Activated naive CD4-positive, alpha-beta T cell treated with anti-CD3 and anti-CD28 coated beads, Interleukin-2, amount 10 ng/mL, durations not matched to agents 7 days and 5 days (primary cell): ENCODE measurements at regions not wholly inside any gene's neighbourhood (a gene's known extent, or its start where the extent isn't known, plus 50 kb on each side); places are given as distances from the start of the nearest gene placed in this dataset.
"Not testable (repeated sequence)": the region's sequence is repeated elsewhere in the genome, so short reads cannot be mapped to it uniquely, and the experiment has no call there.

ENCODE experiments used
- CTCF ChIA-PET: fragments of 350-600 bp; sonication (Branson Sonifier 250); formaldehyde crosslinking; loops from one replicate; lab custom pipeline; 2021; ENCODE audit warnings: antibody characterized with exemption; lab: Charles Lee
- DNase-seq: peaks from one replicate; pipeline ENCODE4 v3.0.0-alpha.2; 2020
- H3K27ac Mint-ChIP-seq: one replicate; pipeline ENCODE4 v1.8.0; 2021; ENCODE audit warnings: mild to moderate bottlenecking, moderate library complexity, mixed read lengths
- H3K27me3 Mint-ChIP-seq: one replicate; pipeline ENCODE4 v1.8.0; 2021; ENCODE audit warnings: mild to moderate bottlenecking, mixed read lengths
- H3K36me3 Mint-ChIP-seq: one replicate; pipeline ENCODE4 v1.8.0; 2021; ENCODE audit warnings: mixed read lengths
- H3K4me1 Mint-ChIP-seq: one replicate; pipeline ENCODE4 v1.8.0; 2021; ENCODE audit warnings: mixed read lengths
- H3K4me3 Mint-ChIP-seq: one replicate; pipeline ENCODE4 v1.8.0; 2021; ENCODE audit warnings: mild to moderate bottlenecking, moderate library complexity, mixed read lengths
- H3K9me3 Mint-ChIP-seq: one replicate; pipeline ENCODE4 v1.8.0; 2021; ENCODE audit warnings: mixed read lengths

- no peak for DNase-seq
- Mint-ChIP-seq H3K4me1 (no peaks in the 10 kb centered on the region), H3K27me3 (peaks cover 15% of the 10 kb centered on the region), H3K27ac (no peak overlapping the region), H3K9me3 (no peaks in the 10 kb centered on the region), H3K36me3 (no peaks in the 10 kb centered on the region), H3K4me3 (no peak overlapping the region)
- CTCF ChIA-PET, result interaction anchor here (1.1 kb wide), 1 partner anchor 22 kb away, joined by 3 read pairs; no protein-coding TSS in a partner anchor
Observed at GRCh38 chr4:77496457-77496856, 109.2 kb upstream of the CXCL13 start.

GRCh38 chr4:77500801-77501200 is 104.8 kb upstream of the CXCL13 start:
- no peaks in the 10 kb centered on the region for H3K4me1 Mint-ChIP-seq
- peaks cover 2% of the 10 kb centered on the region for H3K27me3 Mint-ChIP-seq
- H3K4me3 Mint-ChIP-seq, result no peak overlapping the region
- DNase-seq, result no peak
- CTCF ChIA-PET, result interaction anchor here (1.6 kb wide), 1 partner anchor 100 kb away, joined by 4 read pairs; no protein-coding TSS in a partner anchor
- no peaks in the 10 kb centered on the region for H3K36me3 Mint-ChIP-seq
- H3K9me3 Mint-ChIP-seq, result no peaks in the 10 kb centered on the region
- no peak overlapping the region for H3K27ac Mint-ChIP-seq

DNA sequence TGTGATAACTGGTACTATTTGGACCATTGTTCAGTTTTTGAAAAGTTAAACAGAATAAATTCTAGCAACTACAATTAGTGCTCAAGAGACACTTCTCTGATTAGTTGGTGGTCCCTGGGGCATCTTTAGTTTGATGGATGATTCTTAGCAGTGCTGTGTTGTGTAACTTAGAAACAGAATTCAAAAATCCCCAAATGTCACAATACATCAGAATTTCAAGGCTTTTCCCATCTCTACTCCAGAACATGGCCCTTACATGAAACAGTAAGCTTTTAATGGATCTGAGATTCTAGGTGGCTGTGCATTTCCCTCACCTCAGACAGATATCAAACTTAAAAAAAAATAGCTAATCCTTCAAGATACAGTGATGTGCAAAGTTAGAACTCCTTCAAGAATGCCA is 104.4 kb upstream of the CXCL13 start:
- Mint-ChIP-seq H3K27me3 (no peaks in the 10 kb centered on the region), H3K4me1 (no peaks in the 10 kb centered on the region), H3K4me3 (no peak overlapping the region), H3K9me3 (no peaks in the 10 kb centered on the region), H3K36me3 (no peaks in the 10 kb centered on the region), H3K27ac (no peak overlapping the region)
- CTCF ChIA-PET, result interaction anchor here (1.6 kb wide), 1 partner anchor 100 kb away, joined by 4 read pairs; no protein-coding TSS in a partner anchor
- DNase-seq, result no peak

DNA sequence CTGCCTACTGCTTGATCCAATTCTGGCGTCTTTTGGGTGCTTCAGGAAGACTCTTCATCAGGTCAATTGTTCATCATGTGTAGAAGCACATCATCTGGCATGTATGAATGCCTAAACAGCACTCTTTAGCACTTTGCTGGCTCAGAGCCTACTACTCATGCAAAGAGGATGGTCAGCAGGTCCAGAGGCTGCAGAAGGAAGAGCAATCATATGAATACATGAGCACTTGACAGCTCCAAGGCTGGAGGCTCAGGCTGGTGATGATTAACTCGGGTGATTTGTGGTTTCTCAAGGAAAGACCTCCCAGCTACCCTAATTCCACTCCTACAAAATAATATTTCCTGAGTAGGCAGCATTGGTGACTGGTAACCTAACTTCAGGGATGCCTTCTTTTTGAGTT is 103.8 kb upstream of the CXCL13 start:
- no peak for DNase-seq
- CTCF ChIA-PET, result interaction anchor here (1.6 kb wide), 1 partner anchor 99 kb away, joined by 4 read pairs; no protein-coding TSS in a partner anchor
- Mint-ChIP-seq H3K27ac (no peak overlapping the region), H3K27me3 (no peaks in the 10 kb centered on the region), H3K4me1 (no peaks in the 10 kb centered on the region), H3K4me3 (no peak overlapping the region), H3K36me3 (no peaks in the 10 kb centered on the region), H3K9me3 (no peaks in the 10 kb centered on the region)

- H3K27me3 Mint-ChIP-seq, result no peaks in the 10 kb centered on the region
- H3K36me3 Mint-ChIP-seq, result no peaks in the 10 kb centered on the region
- CTCF ChIA-PET, result no interaction called here
- no peaks in the 10 kb centered on the region for H3K9me3 Mint-ChIP-seq
- no peaks in the 10 kb centered on the region for H3K4me1 Mint-ChIP-seq
- H3K27ac Mint-ChIP-seq, result no peak overlapping the region
- no peak for DNase-seq
- no peak overlapping the region for H3K4me3 Mint-ChIP-seq
Observed at GRCh38 chr4:77504407-77504806, 101.2 kb upstream of the CXCL13 start.

GRCh38 chr4:77505275-77505957 is 100.2 kb upstream of the CXCL13 start:
- CTCF ChIA-PET, result no interaction called here
- no peak overlapping the region for H3K27ac Mint-ChIP-seq

GRCh38 chr4:77505958-77506319 is 99.7 kb upstream of the CXCL13 start:
- H3K4me1 Mint-ChIP-seq, result no peaks in the 10 kb centered on the region
- H3K36me3 Mint-ChIP-seq, result no peaks in the 10 kb centered on the region
- H3K27me3 Mint-ChIP-seq, result no peaks in the 10 kb centered on the region
- H3K27ac Mint-ChIP-seq, result no peak overlapping the region
- no peaks in the 10 kb centered on the region for H3K9me3 Mint-ChIP-seq
- CTCF ChIA-PET, result no interaction called here
- H3K4me3 Mint-ChIP-seq, result no peak overlapping the region
- no peak for DNase-seq

More at GRCh38 chr4:77505275-77505957, 100.2 kb upstream of the CXCL13 start:
- Mint-ChIP-seq H3K27me3 (no peaks in the 10 kb centered on the region), H3K4me3 (no peak overlapping the region), H3K9me3 (no peaks in the 10 kb centered on the region), H3K4me1 (no peaks in the 10 kb centered on the region), H3K36me3 (no peaks in the 10 kb centered on the region)
- DNase-seq, result no peak

- CTCF ChIA-PET, result no interaction called here
- no peak for DNase-seq
- Mint-ChIP-seq H3K4me1 (no peaks in the 10 kb centered on the region), H3K36me3 (no peaks in the 10 kb centered on the region), H3K27ac (no peak overlapping the region), H3K4me3 (no peak overlapping the region), H3K9me3 (peaks cover 1% of the 10 kb centered on the region), H3K27me3 (no peaks in the 10 kb centered on the region)
Observed at GRCh38 chr4:77510367-77510766, 95.3 kb upstream of the CXCL13 start.

- CTCF ChIA-PET, result interaction anchor here (1.1 kb wide), 1 partner anchor 76 kb away, joined by 3 read pairs; no protein-coding TSS in a partner anchor
- Mint-ChIP-seq H3K4me3 (no peak overlapping the region), H3K9me3 (peaks cover 2% of the 10 kb centered on the region), H3K27me3 (peaks cover 14% of the 10 kb centered on the region), H3K36me3 (no peaks in the 10 kb centered on the region), H3K27ac (no peak overlapping the region), H3K4me1 (no peaks in the 10 kb centered on the region)
- DNase-seq, result no peak
Observed at GRCh38 chr4:77525538-77525937, 80.1 kb upstream of the CXCL13 start.

DNA sequence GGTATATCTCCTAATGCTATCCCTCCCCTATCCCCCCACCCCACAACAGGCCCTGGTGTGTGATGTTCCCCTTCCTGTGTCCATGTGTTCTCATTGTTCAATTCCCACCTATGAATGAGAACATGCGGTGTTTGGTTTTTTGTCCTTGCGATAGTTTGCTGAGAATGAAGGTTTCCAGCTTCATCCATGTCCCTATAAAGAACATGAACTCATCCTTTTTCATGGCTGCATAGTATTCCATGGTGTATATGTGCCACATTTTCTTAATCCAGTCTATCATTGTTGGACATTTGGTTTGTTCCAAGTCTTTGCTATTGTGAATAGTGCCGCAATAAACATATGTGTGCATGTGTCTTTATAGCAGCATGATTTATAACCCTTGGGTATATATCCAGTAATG is 77.7 kb upstream of the CXCL13 start:
- H3K27ac Mint-ChIP-seq, CTCF ChIA-PET, H3K4me1 Mint-ChIP-seq, DNase-seq, H3K4me3 Mint-ChIP-seq, H3K9me3 Mint-ChIP-seq, H3K36me3 Mint-ChIP-seq: not testable (repeated sequence)
- H3K27me3 Mint-ChIP-seq, result peaks cover 12% of the 10 kb centered on the region

GRCh38 chr4:77538144-77538543 is 67.5 kb upstream of the CXCL13 start:
- no peak overlapping the region for H3K4me3 Mint-ChIP-seq
- CTCF ChIA-PET, result interaction anchor here (1.5 to 2.7 kb wide), 4 partner anchors 62 to 92 kb away, joined by 4 to 8 read pairs (median 6); no protein-coding TSS in a partner anchor
- no peak for DNase-seq
- H3K27me3 Mint-ChIP-seq, result peaks cover 11% of the 10 kb centered on the region
- H3K27ac Mint-ChIP-seq, result no peak overlapping the region
- H3K9me3 Mint-ChIP-seq, result no peaks in the 10 kb centered on the region
- no peaks in the 10 kb centered on the region for H3K36me3 Mint-ChIP-seq
- peaks cover 4% of the 10 kb centered on the region for H3K4me1 Mint-ChIP-seq

GRCh38 chr4:77538574-77539157 is 67.0 kb upstream of the CXCL13 start:
- Mint-ChIP-seq H3K9me3 (no peaks in the 10 kb centered on the region), H3K4me3 (no peak overlapping the region), H3K27me3 (peaks cover 11% of the 10 kb centered on the region), H3K4me1 (peaks cover 4% of the 10 kb centered on the region), H3K36me3 (no peaks in the 10 kb centered on the region), H3K27ac (no peak overlapping the region)
- DNase-seq, result no peak
- CTCF ChIA-PET, result interaction anchor here (1.5 to 2.7 kb wide), 4 partner anchors 61 to 91 kb away, joined by 4 to 8 read pairs (median 6); no protein-coding TSS in a partner anchor
